GM18909 (cell line): ENCODE measurements at regions not wholly inside any gene's neighbourhood (a gene's known extent, or its start where the extent isn't known, plus 50 kb on each side); places are given as distances from the start of the nearest gene placed in this dataset.
"Not testable (repeated sequence)": the region's sequence is repeated elsewhere in the genome, so short reads cannot be mapped to it uniquely, and the experiment has no call there.

Experiments
- ATAC-seq: cut with Tn5 transposase; IDR thresholded peaks from one replicate; pipeline ENCODE4 v1.9.1; 2021; ENCODE audit warnings: mild to moderate bottlenecking; ENCODE audit not compliant: unreplicated experiment, poor library complexity

DNA sequence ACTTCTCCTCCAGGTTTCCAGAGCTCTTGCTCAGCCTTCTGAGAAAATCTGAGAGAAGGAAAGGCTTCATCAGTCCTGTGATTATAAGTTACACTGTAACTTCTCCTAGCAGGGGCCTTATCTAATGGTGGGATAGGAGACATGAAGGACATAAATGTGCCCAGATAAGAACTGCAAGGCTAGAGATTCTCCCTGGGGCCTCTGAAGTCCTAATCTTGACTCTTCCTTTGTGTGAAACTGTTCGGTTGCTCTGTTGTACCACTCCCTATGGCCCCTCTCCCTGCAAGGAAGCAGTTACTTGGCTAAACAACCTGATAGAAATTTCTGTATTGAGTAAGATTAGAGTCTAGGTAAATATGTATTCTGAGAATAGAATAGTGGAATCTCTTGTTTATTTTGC lies 780.9 kb downstream of the ETS1 start:
- no peak for ATAC-seq

DNA sequence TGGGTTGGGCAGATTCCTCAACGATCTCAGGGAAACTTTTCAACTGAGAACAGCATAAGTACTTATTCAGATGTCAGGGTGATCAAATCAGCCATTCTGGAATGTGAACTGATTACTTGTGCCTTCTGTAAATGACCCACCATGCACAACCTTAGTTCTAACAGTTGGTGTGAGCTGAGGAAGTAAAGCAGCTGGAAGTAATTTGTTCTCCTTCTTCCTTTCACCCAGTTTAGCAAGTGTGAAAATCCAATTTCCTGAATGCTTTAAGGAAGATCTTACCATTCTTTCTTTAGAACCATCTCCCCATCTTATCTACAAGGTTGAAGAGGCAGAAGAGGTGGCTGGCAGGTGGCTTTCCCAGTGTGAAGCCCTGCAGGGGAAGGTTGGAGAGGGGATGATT lies 781.6 kb downstream of the ETS1 start:
- ATAC-seq = no peak

DNA sequence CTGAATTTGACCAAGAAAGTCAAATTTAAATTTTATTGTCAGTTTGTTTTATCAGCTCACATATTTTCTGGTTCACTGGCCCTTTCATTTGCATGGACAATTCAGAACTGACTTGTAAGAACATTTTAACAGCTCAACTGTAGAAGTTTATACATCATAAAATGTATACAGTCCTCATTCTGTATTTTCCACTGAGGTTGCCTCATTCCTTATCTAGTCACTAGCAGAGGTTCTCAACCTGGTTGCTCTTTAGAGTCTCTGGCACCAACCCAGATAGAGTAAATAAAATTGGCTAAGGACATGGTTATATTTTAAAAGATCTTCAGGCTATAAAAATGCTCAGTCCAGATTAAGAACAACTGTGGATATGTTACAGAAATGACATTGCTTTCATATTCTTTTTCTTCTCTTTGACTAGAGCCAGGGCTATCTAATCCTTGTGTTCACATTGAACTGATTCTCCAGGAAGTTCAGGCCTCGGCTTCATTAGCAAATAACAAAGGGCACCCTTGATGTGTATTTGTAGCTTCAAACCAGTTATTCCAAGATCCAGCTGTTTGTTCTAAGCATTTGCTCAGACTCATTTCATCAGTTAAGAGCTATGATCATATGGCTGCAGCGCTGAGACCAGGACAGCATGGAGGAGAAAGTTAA lies 782.5 kb downstream of the ETS1 start:
- ATAC-seq = no peak

DNA sequence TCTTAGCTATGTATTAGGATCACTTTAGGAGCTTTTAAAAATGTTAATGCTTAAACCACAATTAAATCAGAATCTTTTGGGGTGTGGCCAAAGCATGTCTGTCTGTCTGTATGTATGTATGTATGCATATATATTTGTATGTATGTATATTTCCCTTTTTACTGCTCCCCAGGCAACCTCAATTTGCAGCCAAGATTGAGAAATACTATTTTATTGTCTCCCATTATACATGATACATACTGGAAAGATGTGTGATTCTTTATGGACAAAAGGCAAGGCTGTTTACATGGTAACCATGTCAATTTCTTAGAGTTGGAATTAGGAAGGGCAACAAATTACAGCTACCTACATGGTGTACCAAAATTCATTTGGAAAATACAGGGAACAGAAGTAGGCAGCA lies 783.6 kb downstream of the ETS1 start:
- ATAC-seq = no peak

DNA sequence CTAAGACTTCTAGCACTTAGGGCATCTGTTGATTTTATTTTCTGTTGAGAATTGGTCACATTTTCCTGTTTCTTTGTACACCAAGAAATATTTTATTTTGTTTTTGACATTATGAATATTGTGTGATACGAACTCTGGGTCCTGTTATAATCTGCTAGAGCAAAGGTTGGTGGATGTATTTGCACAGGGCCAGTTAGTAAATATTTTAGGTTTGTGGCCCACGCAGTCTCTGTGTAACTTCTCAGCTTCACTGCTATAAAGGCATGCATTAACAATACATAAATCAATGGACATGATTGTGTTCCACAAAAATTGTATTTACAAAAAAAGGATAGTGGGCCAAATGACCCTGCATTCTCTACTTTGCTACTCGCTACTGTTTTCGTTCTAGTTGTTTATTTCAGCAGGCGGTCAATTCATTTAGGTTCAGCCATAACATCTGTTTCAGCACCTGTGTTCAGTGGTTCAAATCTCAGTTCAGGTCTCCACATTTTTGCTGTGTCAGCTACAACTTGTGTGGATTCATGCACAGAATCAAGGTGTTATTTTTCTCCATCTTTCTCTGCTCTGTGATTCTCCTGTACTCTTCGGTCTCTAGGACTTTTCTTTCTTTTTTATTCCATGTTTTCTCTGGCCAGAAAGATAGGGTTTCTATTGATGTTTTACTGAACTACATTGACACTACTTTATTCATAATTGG lies 786.2 kb downstream of the ETS1 start:
- ATAC-seq = no peak

DNA sequence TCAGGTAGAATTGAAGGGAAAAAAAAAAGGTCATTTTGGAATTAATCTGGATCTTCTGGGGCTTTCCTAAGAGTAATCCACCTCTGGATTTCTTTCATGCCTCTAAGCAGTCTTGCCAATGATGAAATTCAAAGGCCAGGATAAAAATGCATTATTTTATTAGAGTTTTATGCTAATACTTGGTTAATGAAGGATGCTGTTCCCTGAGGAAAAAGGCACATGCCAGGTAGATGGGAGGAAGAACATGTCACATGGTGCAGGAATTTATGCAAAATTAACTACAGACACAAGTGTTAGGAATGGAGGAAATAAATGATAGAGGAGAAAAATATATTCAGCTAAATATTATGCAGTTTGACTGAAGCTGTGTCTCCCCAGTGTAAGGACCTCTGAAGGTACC lies 792.0 kb downstream of the ETS1 start:
- ATAC-seq = no peak

DNA sequence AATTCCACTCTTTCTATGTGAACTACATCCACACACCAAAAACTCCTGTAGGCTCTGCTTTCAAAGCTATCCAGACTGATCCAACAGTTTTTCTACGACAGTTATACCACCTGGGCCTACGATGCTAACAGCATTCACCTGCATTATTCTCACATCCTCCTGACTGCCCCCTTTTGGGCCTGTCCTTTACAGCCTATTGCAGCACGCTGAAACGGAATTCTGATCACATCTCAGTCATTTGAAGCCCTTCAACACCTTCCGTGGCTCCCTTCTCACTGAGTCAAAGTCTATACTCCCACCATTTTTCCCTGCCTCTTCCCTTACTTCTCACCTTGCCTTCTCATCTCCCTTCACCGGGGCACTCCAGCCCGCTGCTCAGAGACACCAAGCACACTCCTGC lies 791.3 kb upstream of the KIRREL3 start:
- no peak for ATAC-seq

DNA sequence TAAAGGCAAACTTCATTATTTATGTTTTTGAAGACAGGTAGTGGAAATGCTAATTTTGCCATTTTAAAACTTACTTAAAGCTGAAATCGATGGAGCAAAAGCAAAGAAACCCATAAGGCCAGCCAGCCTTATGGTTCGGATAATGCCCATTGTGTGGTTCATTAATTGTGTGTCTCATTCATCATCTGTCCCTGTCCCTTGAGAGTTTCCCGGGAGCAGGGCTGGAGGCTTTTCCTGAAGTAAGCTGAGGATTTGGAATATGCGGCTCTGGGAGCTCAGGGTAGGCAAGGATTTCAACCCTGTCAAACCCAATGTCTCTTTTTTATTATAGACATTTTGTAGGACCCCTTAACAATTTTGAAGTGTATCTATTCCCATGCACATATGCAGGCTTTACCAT lies 790.0 kb upstream of the KIRREL3 start:
- ATAC-seq = no peak

DNA sequence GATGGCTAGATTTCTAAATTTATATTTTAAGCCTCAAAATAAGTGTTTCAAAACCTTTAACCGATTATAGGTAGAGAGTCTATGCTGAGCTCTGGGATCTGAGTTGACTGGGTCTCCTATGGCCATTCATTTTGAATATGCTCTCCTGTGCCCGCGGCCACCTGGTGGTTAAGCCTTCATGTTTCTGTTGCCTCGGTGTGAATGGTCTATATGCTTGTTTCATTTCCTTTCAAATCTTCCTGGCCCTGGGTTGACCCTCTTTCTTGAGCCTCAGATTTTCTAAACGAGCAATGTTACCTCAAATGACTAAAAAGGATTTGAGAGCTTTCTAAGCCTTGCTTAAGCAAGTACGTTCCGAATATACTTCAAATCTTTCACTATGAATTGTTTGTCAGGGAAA lies 789.4 kb upstream of the KIRREL3 start:
- ATAC-seq = no peak

DNA sequence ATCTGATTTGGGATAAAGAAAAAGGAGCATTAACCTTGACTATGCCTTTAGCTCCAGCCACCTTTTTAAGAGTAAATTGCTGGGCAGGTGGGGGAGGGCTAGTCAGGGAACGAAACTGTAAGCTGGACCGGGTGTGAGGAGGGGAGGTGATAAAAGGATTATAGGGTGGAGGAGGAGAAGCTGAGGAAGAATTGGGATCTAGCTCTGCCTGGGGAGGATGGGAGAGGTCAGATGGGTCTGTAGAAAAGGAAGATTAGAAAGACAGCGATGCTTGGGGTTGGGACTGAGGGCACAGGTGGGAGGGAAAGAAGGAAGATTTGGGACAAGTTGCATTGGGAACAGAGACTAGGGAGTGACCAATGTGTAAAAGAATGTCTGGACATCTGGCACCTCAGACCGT lies 772.4 kb upstream of the KIRREL3 start:
- ATAC-seq = not testable (repeated sequence)

DNA sequence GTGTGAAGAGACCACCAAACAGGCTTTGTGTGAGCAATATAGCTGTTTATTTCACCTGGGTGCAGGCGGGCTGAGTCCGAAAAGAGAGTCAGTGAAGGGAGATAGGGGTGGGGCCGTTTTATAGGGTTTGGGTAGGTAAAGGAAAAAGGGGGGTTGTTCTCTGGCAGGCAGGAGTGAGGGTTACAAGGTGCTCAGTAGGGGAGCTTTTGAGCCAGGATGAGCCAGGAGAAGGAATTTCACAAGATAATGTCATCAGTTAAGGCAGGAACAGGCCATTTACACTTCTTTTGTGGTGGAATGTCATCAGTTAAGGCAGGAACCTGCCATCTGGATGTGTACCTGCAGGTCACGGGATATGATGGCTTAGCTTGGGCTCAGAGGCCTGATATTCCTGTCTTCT lies 768.4 kb upstream of the KIRREL3 start:
- ATAC-seq = not testable (repeated sequence)

DNA sequence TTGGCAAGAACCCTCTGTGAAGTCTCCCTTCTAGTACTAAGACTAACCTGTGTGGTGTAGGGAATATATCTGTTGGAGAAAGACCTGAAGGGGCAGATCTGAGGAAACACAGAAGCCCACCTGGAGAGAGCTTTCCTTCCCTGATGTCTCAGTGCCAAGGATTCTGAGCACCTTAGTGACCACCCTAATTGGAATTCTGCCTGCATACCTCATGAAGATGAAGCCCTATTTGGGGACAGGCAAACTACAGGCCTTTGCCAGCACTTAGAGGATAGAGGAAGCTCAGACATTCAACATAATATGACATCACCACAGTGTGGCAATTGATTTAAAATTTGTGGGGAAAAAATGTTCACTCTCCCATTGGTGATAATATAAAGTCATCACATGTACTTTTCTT lies 766.2 kb upstream of the KIRREL3 start:
- ATAC-seq = no peak

DNA sequence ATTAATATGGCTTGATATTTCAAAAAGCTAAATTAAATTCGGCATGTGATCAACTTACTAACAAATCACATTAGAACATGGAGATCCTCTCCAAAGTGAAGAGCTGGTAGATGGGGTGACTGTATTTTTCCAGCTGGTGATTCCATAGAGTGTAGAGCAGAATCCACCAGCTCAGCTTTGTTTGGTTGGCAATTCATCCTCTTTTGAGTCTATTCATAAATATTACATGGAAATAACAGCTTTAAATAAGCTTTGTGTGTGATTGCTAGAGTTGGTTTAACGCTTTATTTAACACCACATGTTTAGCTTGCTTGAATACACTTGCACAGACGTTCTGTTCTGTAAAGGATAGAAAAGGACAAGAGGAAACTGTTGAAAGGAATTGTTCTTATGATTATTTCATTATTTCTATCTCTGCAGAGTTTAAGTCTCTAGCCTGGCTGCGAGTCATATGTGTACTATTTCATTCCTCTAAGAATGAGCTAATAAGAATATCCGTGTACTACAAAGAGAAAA lies 738.3 kb upstream of the KIRREL3 start:
- no peak for ATAC-seq

DNA sequence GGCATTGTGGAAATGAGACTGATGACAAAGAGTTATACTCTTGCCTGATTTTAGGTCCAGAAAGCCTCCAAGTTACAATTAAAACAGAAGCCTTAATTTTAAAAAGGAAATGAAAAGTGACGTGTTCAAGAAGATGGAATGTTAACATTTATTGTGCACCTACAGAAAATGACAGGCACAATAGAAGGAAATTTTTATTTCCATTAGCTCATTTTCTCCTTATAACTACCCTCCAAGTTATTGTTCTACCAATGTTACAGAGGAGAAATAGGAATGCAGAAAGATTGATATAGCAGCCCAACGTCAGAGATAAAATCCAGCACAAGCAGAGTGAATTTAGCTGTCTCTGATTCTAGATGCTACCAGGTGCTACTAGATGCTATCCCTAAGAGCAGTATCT lies 736.9 kb upstream of the KIRREL3 start:
- ATAC-seq = no peak

DNA sequence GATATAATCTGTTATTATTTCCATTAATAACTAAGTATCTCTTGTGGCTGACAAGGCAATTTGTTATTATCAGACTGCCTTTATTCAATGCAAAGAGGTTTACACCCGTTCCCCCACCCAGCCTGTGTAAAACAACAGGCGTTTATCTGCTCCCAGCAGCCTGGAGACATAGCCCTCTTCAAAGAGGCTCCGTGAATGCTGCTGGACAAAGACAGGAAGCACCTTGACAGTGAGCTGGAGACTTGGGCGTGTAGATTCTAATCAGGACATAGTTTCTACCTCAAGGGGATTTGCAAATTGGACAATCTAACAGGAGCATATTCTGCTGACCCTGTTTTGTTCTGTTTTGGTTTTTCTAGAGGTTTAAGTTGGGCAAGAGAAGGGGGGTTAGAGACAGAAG lies 733.0 kb upstream of the KIRREL3 start:
- ATAC-seq = no peak

DNA sequence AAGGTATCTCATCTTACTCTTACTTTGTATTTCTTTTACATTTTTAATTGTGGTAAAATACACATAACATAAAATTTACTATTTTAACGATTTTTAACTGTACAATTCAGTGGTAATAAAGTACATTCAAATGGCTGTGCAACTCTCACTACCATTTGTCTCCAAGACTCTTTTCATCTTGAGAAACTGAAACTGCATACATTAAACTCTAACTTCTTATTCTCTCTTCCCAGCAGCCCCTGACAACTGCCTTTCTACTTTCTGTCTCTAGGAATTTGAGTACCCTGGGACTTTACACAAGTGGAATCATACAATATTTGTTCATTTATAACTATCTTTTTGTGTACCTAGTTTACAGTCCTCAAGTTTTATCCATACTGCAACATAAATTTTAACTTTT lies 725.8 kb upstream of the KIRREL3 start:
- no peak for ATAC-seq

DNA sequence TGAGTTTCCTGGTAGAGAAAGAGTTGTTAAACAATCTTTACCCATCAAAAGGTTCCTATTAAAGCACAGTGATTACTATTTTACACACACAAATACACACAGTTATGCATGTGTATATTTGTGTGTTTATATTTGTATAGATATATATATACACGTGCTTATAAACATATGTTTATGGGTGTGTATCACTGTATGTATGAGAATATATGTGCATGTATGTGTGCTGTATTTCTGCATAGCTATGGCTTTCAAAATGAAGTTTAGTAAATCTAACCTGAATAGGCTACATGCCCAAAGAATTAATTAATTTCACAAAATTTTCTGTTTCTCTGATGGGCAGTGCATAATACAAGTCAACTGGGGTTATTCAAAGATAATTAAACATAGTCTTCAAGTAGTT lies 723.1 kb upstream of the KIRREL3 start:
- ATAC-seq = no peak

DNA sequence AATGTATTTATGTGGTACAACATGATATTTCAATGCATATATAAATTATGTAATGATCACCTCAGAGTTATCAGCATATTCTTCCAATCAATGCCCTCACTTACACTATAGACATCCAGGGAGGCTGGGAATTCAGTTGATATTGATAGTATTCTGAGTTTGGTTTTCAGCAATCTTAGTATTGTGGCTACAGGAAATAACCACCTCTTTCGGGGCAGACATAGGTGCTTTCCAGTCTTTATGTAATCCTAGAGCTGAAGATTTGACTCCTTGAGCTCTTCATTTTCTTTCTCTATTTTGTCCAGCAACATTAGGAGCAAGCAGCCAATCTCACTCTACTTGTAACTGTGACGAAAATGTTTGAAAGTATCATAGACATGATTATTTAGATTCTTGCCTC lies 712.7 kb upstream of the KIRREL3 start:
- no peak for ATAC-seq

DNA sequence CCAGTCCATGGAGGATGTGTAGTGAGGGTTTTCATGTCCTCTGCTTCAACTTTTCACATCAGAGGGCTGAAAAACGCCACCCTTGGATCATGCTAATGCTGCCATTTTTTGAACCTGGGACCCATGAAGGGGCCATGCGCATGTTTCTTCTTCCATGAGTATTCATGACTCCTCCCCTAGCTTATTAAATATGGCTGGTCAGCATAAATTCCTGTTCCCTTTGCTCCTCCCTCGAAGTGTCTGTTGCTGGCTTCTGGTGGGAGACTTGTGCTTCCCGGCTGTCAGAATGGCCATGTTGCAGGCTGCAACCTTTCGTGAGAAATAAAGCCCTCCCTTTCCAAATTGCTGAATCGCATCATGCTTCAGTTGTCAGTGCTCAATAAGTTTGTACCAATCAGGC lies 711.2 kb upstream of the KIRREL3 start:
- ATAC-seq = no peak

DNA sequence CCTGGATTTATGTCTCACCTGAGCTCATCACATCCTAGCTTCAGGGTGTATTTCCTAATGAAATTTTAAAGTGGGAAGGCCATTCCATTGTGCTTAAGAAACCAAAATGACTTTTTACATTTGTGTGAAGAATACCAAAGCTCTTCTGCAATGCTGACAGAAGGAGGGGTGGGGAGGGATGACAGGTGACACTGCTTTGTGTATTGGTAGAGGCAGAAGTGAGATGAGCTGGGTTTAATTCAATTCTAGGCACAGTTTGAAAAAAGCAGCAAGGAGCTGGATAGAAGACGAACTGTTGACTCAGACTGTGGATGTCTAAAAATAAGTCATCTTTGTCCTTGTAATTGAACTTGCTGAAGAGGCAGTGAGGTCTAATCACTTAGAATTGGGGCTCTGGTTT lies 710.3 kb upstream of the KIRREL3 start:
- ATAC-seq = no peak

DNA sequence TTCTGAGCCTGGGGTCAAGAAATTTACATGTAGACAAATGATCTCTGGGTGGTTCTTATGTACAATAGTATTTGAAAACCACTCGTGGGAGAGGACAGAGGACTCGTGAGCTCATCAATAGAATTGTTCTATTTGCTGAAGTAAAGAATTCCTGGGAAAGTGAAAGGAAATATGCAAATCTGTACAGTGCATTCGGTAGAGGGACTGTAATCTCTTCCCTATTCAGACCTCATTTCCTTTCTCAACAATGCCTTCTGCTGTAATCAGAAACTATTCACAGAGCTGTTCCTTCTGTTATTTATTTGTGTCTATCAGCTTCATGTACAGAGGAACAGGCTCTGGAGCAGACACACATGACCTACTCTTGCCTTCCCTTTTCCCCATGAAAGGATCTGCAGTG lies 709.4 kb upstream of the KIRREL3 start:
- no peak for ATAC-seq

DNA sequence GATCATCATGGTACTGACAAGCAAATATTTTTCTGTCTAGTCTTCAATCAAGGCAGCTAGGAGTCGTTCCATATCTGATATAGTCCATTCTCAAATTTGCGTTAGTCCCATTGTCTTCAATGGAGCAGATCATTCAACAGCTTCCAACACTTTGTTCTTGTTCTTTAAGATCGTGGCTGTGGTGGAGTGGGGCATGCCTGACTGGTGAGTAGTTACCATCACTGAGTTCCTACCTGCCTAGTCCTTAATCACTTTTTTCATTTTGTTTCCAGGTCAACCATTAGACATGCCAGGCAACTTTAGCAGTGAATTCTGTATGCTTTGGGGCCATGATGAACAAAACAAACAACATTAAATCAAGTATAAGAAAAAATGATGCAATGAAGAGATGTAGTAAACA lies 693.1 kb upstream of the KIRREL3 start:
- ATAC-seq = no peak
